HUES6 (cell line): ENCODE measurements at regions not wholly inside any gene's neighbourhood (a gene's known extent, or its start where the extent isn't known, plus 50 kb on each side); places are given as distances from the start of the nearest gene placed in this dataset.

Experiments used
- H3K27ac ChIP-seq: 2 replicates; pipeline ENCODE4 v1.7.0; 2013; ENCODE audit warnings: low read depth, mild to moderate bottlenecking, low read length, inconsistent platforms
- H3K27me3 ChIP-seq: 2 replicates; pipeline ENCODE4 v1.6.1; 2013; ENCODE audit warnings: low read length; ENCODE audit not compliant: control insufficient read depth, insufficient read depth
- H3K36me3 ChIP-seq: 2 replicates; pipeline ENCODE4 v1.6.1; 2013; ENCODE audit warnings: low read length; ENCODE audit not compliant: control insufficient read depth, insufficient read depth
- H3K4me1 ChIP-seq: 2 replicates; pipeline ENCODE4 v1.6.1; 2013; ENCODE audit warnings: low read length; ENCODE audit not compliant: control insufficient read depth, insufficient read depth
- H3K4me3 ChIP-seq: 2 replicates; pipeline ENCODE4 v1.5.1; 2013; ENCODE audit warnings: low read depth, low read length
- H3K9ac ChIP-seq: one replicate; pipeline ENCODE4 v1.6.1; 2013; ENCODE audit warnings: mild to moderate bottlenecking, low read length
- H3K9me3 ChIP-seq: 2 replicates; pipeline ENCODE4 v1.6.1; 2013; ENCODE audit warnings: low read depth, low read length; ENCODE audit not compliant: control insufficient read depth, insufficient read depth

DNA sequence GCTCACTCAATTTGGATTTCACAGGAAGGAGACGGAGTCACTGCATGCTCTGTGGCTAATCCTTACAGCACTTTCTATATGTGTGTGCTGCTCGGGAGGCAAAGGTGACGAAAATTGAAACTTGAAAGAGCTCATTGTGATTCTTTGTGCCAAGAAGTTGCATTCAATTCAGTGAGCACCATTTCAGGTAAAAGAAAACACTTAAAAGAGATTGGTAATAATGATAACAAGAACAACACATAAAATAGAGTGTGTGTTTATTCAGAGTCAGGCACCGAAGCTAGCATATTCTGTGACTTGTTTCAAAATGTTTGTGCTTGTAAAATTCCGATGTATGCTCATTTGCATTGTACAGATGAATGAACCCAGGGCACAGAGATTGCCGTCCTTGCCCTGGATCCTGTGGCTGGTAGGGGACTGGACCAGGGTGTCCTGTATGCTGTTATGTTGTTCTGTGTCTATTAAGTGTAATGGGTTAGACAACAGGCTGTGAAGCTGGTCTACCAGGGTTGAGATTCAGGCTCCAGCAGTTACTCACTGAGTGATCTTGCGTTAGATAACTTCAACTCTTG lies 193.3 kb upstream of the PROK2 start:
- no peak overlapping the region for H3K4me3 ChIP-seq
- H3K27me3 ChIP-seq, result no peaks in the 10 kb centered on the region
- peaks cover 11% of the 10 kb centered on the region for H3K9me3 ChIP-seq
- no peak overlapping the region for H3K27ac ChIP-seq
- H3K36me3 ChIP-seq, result no peaks in the 10 kb centered on the region
- H3K9ac ChIP-seq, result no peak overlapping the region
- H3K4me1 ChIP-seq, result peaks cover 18% of the 10 kb centered on the region; the same call in 1 of the 2 replicates

DNA sequence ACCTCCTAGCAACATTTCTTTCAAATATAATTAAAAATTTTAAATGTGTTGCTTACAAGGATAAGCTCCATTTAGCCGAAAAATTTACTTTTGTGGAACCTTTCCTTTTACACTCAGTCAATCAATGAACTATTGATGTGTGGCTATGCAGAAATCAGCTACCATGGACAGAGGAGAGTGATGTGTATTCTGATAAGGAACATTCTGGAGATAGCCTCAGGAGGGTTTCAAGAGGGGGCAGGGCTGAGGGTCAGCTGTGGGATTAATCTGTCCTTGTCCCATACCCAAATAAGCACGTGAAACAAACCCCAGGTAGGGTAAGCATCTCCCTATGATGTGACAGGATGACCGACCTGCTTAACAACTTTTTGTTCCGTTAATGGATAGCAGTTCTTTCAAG lies 192.6 kb upstream of the PROK2 start:
- Histone ChIP-seq H3K4me3 (no peak overlapping the region), H3K4me1 (peaks cover 18% of the 10 kb centered on the region; the same call in 1 of the 2 replicates), H3K27ac (no peak overlapping the region), H3K9me3 (peaks cover 11% of the 10 kb centered on the region), H3K27me3 (no peaks in the 10 kb centered on the region), H3K36me3 (no peaks in the 10 kb centered on the region), H3K9ac (no peak overlapping the region)

DNA sequence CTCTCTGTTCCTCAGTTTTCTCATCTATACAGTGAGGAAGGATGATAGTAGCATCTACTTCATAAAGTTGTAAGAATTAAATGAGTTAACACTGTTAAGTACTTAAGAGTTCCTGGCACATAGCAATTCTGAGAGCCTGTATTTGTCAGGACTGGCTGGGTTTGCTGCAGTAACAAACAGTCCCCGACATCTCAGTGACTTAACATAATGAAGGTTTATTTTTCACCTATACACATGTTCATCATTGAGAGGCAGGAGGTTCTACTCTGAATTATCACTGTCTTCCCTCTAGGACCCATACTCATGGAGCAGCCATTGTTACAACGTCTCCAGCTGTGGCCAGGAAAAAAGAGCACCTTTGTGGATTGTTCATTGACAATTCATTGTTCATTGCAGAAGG lies 190.6 kb upstream of the PROK2 start:
- peaks cover 11% of the 10 kb centered on the region for H3K9me3 ChIP-seq
- H3K4me1 ChIP-seq, result peaks cover 18% of the 10 kb centered on the region; the same call in 1 of the 2 replicates
- H3K27me3 ChIP-seq, result no peaks in the 10 kb centered on the region
- no peak overlapping the region for H3K27ac ChIP-seq
- H3K4me3 ChIP-seq, result no peak overlapping the region
- H3K36me3 ChIP-seq, result no peaks in the 10 kb centered on the region
- no peak overlapping the region for H3K9ac ChIP-seq

DNA sequence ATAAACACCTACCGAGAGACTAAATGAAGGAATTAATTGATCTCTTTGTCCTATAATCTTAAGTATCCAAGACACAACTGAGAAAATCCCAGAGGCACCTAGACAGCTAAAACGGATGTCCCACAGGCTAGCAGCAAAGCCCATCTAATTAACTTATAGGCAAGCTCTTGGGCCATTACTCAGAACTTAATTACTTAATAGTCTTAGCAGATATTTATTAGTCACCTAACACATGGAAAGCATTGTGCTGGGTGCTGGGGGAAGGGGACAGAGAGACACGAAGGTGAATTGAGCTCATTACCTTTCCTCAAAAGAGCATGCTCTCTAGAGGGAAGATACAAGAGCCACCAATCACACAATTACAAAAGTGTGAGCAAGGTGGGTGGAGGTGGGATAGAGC lies 189.8 kb upstream of the PROK2 start:
- H3K27me3 ChIP-seq, result no peaks in the 10 kb centered on the region
- H3K27ac ChIP-seq, result no peak overlapping the region
- peaks cover 11% of the 10 kb centered on the region for H3K9me3 ChIP-seq
- H3K4me1 ChIP-seq, result peaks cover 18% of the 10 kb centered on the region; the same call in 1 of the 2 replicates
- H3K36me3 ChIP-seq, result no peaks in the 10 kb centered on the region
- no peak overlapping the region for H3K9ac ChIP-seq
- H3K4me3 ChIP-seq, result no peak overlapping the region

DNA sequence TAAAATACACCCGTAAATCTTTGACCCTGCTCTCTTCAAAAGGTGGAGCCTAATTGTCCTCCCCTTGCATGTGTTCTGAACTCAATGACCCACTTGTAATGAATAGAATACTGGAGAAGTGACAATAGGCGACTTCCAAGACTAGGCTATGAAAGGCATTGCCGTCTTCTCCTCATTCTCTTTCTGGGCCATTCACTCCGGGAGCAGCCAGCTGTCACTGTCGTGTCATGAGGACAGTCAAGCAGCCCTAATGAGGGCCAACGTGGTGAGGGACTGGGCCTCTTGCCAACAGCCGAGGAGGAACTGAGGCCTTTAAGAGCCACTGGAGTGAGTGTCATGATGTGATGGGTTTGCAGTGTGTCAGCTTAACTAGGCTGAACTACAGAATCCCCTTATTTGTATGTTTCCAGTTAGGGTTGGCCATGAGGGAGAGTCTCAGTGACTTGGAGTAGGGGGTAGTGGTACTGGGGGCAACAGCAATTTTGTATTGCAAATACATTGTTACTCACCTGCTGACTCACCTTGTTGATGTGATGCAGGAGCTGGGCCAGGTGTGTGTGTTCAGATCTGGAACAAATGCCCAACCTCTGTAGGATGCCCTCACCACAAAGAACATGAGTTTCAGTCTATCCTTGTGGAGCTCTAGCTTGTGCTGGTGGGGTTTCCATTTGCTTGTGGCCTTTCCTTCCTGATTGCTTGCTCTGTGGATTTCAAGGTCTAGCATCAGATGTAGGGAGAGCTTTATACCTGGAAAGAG lies 188.5 kb upstream of the PROK2 start:
- Histone ChIP-seq H3K27ac (no peak overlapping the region), H3K4me1 (peaks cover 10% of the 10 kb centered on the region; the same call in 1 of the 2 replicates), H3K27me3 (no peaks in the 10 kb centered on the region), H3K9me3 (peaks cover 11% of the 10 kb centered on the region), H3K9ac (no peak overlapping the region), H3K4me3 (no peak overlapping the region), H3K36me3 (no peaks in the 10 kb centered on the region)

DNA sequence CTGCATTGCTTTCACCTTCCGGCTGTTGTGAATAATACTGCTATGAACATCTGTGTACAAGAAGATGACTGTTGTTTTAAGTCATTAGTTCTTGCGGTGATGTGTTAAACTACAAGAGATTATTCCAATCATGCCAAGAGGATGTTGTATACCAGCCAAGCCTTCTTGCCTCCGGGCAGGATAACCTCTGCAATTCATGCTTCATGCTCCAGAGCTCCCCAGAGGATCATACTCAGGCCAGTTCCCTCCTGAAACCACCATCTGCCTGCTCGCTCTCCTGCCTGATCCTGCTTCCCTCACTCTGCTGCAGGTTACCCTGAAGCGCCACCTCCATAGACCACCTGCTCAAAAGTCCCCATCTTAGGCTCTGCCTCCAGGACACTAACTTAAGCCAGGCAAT lies 187.1 kb upstream of the PROK2 start:
- Histone ChIP-seq H3K9me3 (peaks cover 11% of the 10 kb centered on the region), H3K4me1 (no peaks in the 10 kb centered on the region), H3K9ac (no peak overlapping the region), H3K36me3 (no peaks in the 10 kb centered on the region), H3K4me3 (no peak overlapping the region), H3K27ac (no peak overlapping the region), H3K27me3 (no peaks in the 10 kb centered on the region)

DNA sequence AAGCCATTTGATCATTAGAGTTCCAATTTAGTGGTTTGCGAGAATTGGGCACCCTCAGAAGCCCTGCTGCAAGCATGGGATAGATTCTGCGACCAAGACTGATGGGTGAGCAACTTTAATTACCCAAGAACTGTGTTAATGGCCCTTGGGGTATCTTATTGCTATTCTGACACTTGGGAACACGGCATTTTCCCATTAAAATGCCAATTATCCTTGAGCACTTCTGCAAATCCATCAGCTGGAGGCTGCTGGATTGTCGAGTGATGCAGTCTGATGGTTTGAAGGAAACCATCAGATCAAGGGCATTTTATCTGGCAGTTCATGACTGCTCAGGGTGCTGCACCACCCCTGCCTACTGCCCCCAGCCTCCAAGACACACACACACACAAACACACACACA lies 183.6 kb upstream of the PROK2 start:
- Histone ChIP-seq H3K9ac (no peak overlapping the region), H3K27ac (no peak overlapping the region), H3K4me1 (no peaks in the 10 kb centered on the region), H3K4me3 (no peak overlapping the region), H3K9me3 (peaks cover under 1% of the 10 kb centered on the region; the same call in 1 of the 2 replicates), H3K27me3 (no peaks in the 10 kb centered on the region), H3K36me3 (no peaks in the 10 kb centered on the region)

DNA sequence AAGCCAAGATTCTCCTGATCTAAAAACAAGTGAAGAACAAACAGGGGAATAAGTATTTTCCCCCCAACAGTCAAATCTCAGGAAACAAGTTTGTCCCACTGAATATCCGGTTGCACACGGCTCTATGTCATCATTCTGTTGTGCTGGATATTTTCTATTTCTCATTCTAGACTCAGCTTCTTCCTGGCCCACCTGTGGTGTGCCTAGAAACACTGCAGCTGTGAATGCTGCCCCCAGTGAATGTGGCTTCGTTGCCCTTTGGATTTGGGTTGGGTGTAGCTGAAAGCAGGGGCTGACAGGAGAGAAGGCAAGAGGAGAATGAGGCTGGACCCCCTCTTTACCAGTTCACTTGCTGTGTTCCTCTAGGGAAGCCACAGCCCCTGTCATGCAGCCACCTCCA lies 181.2 kb upstream of the PROK2 start:
- Histone ChIP-seq H3K4me3 (no peak overlapping the region), H3K36me3 (no peaks in the 10 kb centered on the region), H3K9ac (no peak overlapping the region), H3K4me1 (no peaks in the 10 kb centered on the region), H3K27ac (no peak overlapping the region), H3K9me3 (no peaks in the 10 kb centered on the region; the same call in 1 of the 2 replicates), H3K27me3 (no peaks in the 10 kb centered on the region)

DNA sequence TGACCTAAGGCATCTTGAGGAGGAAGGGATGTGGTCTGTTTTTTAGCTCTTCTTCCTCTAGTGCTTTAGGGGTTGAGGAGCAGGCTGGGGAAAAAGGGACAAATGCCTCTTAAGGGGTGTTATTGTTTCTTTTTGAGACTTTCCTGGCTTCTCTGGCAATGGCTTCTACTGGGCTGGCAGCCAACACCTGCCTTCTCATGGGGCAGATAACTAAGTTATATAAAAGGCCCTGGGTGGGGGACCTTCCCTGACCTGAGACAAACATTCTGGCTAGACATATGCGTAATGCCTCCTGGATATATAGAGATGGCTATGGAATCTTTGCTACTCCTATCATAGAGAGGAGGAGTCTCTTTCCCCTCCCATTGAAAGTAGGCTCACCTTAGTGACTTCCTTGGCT lies 179.2 kb upstream of the PROK2 start:
- no peak overlapping the region for H3K9ac ChIP-seq
- peaks cover 15% of the 10 kb centered on the region for H3K4me1 ChIP-seq
- H3K27ac ChIP-seq, result no peak overlapping the region
- H3K36me3 ChIP-seq, result no peaks in the 10 kb centered on the region
- H3K27me3 ChIP-seq, result no peaks in the 10 kb centered on the region
- H3K4me3 ChIP-seq, result no peak overlapping the region
- H3K9me3 ChIP-seq, result no peaks in the 10 kb centered on the region; the same call in 1 of the 2 replicates

DNA sequence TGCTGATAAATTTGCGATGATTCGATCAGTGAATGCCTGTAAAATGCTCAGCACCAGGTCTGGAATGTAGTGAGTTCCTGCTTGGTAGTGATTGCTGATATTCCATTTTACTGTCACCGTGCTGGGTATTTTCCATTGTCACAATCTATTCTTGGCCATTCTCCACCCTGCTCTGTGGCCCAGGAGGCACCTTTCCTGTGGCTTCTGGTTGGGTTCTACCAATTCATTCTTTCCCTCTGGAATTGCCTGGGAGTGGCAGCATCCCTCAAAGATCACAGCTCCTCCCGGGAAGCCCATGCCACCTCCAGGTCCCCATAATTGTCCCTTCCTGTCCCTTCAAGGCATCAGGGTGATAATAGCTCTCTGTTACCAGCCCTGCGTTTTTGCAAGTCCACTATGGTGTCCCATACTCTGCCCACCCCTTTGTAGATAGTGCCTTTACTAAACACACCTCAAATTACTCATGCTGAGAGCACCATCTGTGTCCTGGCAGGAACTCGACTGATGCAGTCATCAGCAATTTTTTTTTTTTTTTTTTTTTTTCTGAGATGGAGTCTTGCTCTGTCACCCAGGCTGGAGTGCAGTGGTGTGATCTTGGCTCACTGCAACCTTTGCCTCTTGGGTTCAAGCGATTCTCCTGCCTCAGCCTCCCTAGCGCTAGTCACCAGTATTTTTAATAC lies 177.8 kb upstream of the PROK2 start:
- Histone ChIP-seq H3K27me3 (no peaks in the 10 kb centered on the region), H3K9ac (no peak overlapping the region), H3K9me3 (no peaks in the 10 kb centered on the region; the same call in 1 of the 2 replicates), H3K4me1 (peaks cover 15% of the 10 kb centered on the region), H3K4me3 (no peak overlapping the region), H3K36me3 (no peaks in the 10 kb centered on the region; the same call in 1 of the 2 replicates), H3K27ac (no peak overlapping the region)

DNA sequence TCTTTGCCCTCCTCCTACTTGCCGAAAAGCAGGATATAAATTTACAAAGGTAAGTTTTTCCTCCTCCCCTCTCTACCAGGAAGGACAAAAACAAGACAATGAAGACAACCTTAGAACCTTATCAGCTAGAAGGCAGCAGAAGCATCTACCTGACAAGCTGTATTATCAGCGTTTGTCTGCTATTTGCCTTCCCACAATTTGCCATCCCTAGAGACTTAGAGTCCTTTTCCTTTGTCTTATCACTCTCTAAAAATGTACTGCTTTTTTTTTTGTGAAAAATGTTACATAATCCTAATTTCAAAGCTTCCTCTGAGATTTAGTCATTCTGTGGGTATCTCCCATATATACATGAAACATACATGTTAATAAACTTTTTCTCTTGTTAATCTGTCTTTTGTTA lies 176.9 kb upstream of the PROK2 start:
- H3K27me3 ChIP-seq, result no peaks in the 10 kb centered on the region
- H3K9me3 ChIP-seq, result peaks cover 3% of the 10 kb centered on the region
- no peak overlapping the region for H3K9ac ChIP-seq
- H3K4me3 ChIP-seq, result no peak overlapping the region
- H3K4me1 ChIP-seq, result peaks cover 15% of the 10 kb centered on the region
- H3K36me3 ChIP-seq, result no peaks in the 10 kb centered on the region; the same call in 1 of the 2 replicates
- no peak overlapping the region for H3K27ac ChIP-seq
